GM23338 (cell line): ENCODE measurements at regions not wholly inside any gene's neighbourhood (a gene's known extent, or its start where the extent isn't known, plus 50 kb on each side); places are given as distances from the start of the nearest gene placed in this dataset.

Experiments
- ATAC-seq: fragments of 200-7000 bp; cut with Tn5 transposase; 3 replicates; pipeline ENCODE4 v1.9.1; 2020
- DNase-seq: peaks from one replicate; pipeline ENCODE4 v3.0.0-alpha.2; 2015; ENCODE audit warnings: low spot score
- H2AFZ ChIP-seq: fragments of 200-600 bp; sonication (generic); 2 replicates; pipeline ENCODE4 v1.8.0; 2016; ENCODE audit warnings: antibody characterized with exemption, mild to moderate bottlenecking, moderate library complexity
- H3F3A ChIP-seq: fragments of 200-600 bp; sonication (generic); replicated peaks from 2 replicates; pipeline ENCODE4 v1.8.0; 2017; ENCODE audit warnings: antibody characterized with exemption, mixed run types, low read depth
- H3K27ac ChIP-seq: fragments of 200-600 bp; sonication (generic); 2 replicates; pipeline ENCODE4 v1.6.1; 2016; ENCODE audit warnings: low read depth
- H3K27me3 ChIP-seq: fragments of 200-600 bp; sonication (generic); 2 replicates; pipeline ENCODE4 v1.8.0; 2016; ENCODE audit warnings: mild to moderate bottlenecking, mixed run types, moderate library complexity; ENCODE audit not compliant: insufficient read depth
- H3K36me3 ChIP-seq: fragments of 200-600 bp; sonication (generic); 2 replicates; pipeline ENCODE4 v1.8.0; 2016; ENCODE audit warnings: mild to moderate bottlenecking; ENCODE audit not compliant: insufficient read depth
- H3K4me1 ChIP-seq: fragments of 200-600 bp; sonication (generic); 2 replicates; pipeline ENCODE4 v1.8.0; 2016; ENCODE audit warnings: mild to moderate bottlenecking, moderate library complexity; ENCODE audit not compliant: insufficient read depth
- H3K4me2 ChIP-seq: fragments of 200-600 bp; sonication (generic); 2 replicates; pipeline ENCODE4 v1.7.1; 2017; ENCODE audit warnings: mixed run types
- H3K4me3 ChIP-seq: fragments of 200-600 bp; sonication (generic); 2 replicates; pipeline ENCODE4 v1.6.1; 2016; ENCODE audit warnings: mixed run types
- H3K79me2 ChIP-seq: fragments of 200-600 bp; sonication (generic); replicated peaks from 2 replicates; pipeline ENCODE4 v1.8.0; 2017; ENCODE audit warnings: mild to moderate bottlenecking; ENCODE audit not compliant: insufficient read depth
- H3K9me2 ChIP-seq: fragments of 200-600 bp; sonication (generic); 2 replicates; pipeline ENCODE4 v1.8.0; 2017; ENCODE audit not compliant: insufficient read depth
- H4K20me1 ChIP-seq: fragments of 200-600 bp; sonication (generic); replicated peaks from 2 replicates; pipeline ENCODE4 v1.8.0; 2017; ENCODE audit warnings: mild to moderate bottlenecking; ENCODE audit not compliant: insufficient read depth
- H3K27ac Mint-ChIP-seq: 2 replicates; pipeline ENCODE4 v1.8.0; 2020; ENCODE audit warnings: inconsistent platforms, mild to moderate bottlenecking, moderate library complexity, mixed read lengths
- H3K27me3 Mint-ChIP-seq: 3 replicates; pipeline ENCODE4 v1.8.0; 2022; ENCODE audit warnings: low read depth, mild to moderate bottlenecking, moderate library complexity, mixed read lengths, inconsistent platforms; ENCODE audit not compliant: insufficient read depth, poor library complexity
- H3K36me3 Mint-ChIP-seq: 3 replicates; pipeline ENCODE4 v1.8.0; 2021; ENCODE audit warnings: low read depth, mild to moderate bottlenecking, inconsistent platforms, moderate library complexity, mixed read lengths
- H3K4me1 Mint-ChIP-seq: 3 replicates; pipeline ENCODE4 v1.8.0; 2020; ENCODE audit warnings: mild to moderate bottlenecking, inconsistent platforms, mixed read lengths
- H3K4me3 Mint-ChIP-seq: 3 replicates; pipeline ENCODE4 v1.8.0; 2021; ENCODE audit warnings: moderate library complexity, mild to moderate bottlenecking, inconsistent platforms, mixed read lengths
- H3K9me3 Mint-ChIP-seq: 3 replicates; pipeline ENCODE4 v1.8.0; 2020; ENCODE audit warnings: moderate library complexity, mild to moderate bottlenecking, inconsistent platforms, mixed read lengths
- EZH2 ChIP-seq: fragments of 200-600 bp; sonication (generic); IDR thresholded peaks from one replicate; pipeline ENCODE4 v1.8.0; 2017; ENCODE audit warnings: antibody characterized with exemption, mild to moderate bottlenecking, low read depth; ENCODE audit not compliant: unreplicated experiment
- EZH2phosphoT487 ChIP-seq: fragments of 200-600 bp; sonication (generic); IDR thresholded peaks from one replicate; pipeline ENCODE4 v1.8.1; 2018; ENCODE audit warnings: antibody characterized with exemption; ENCODE audit not compliant: unreplicated experiment
- JUNB ChIP-seq: IDR thresholded peaks from one replicate; pipeline ENCODE4 v1.6.1; 2016; ENCODE audit warnings: antibody characterized with exemption; ENCODE audit not compliant: unreplicated experiment
- POLR2AphosphoS5 ChIP-seq: IDR thresholded peaks from 2 replicates; pipeline ENCODE4 v1.6.1; 2016; ENCODE audit warnings: antibody characterized with exemption, low read depth
- REST ChIP-seq: IDR thresholded peaks from one replicate; pipeline ENCODE4 v1.6.1; 2018; ENCODE audit warnings: antibody characterized with exemption; ENCODE audit not compliant: unreplicated experiment
- ZNF462 ChIP-seq: fragments of 250-450 bp; sonication (Bioruptor Pico); IDR thresholded peaks from 2 replicates; pipeline ENCODE4 v1.5.0; 2020; ENCODE audit warnings: mild to moderate bottlenecking, moderate library complexity

GRCh38 chr6:25058441-25058840, 122.7 kb upstream of the RIPOR2 start (continued):
- no peak for TF ChIP-seq EZH2

- Histone ChIP-seq H3K4me1 (peaks cover 13% of the 10 kb centered on the region), H3K27me3 (no peaks in the 10 kb centered on the region), H2AFZ (peak overlapping the region; percentile 28; the same call in 1 of the 2 replicates), H3K36me3 (0 out of 2 replicates have a peak, but pooled peaks cover 3% of the 10 kb centered on the region), H4K20me1 (no peaks in the 10 kb centered on the region), H3K4me3 (no peak overlapping the region), H3K79me2 (no peaks in the 10 kb centered on the region), H3K4me2 (no peak overlapping the region), H3K9me2 (peaks cover 17% of the 10 kb centered on the region), H3K27ac (no peak overlapping the region), H3F3A (no peaks in the 10 kb centered on the region)
- Mint-ChIP-seq H3K4me3 (no peak overlapping the region), H3K27me3 (peaks cover 10% of the 10 kb centered on the region), H3K36me3 (peaks cover 10% of the 10 kb centered on the region; the same call in 1 of the 3 replicates), H3K27ac (no peak overlapping the region), H3K4me1 (peaks cover 21% of the 10 kb centered on the region), H3K9me3 (peaks cover 14% of the 10 kb centered on the region)
- DNase-seq: no peak
- no peak for ATAC-seq
- no peak for TF ChIP-seq EZH2phosphoT487
- TF ChIP-seq JUNB: no peak
- no peak for TF ChIP-seq POLR2AphosphoS5
- no peak for TF ChIP-seq REST
- TF ChIP-seq ZNF462 (CRISPR knock-in tag): no peak
Measured at GRCh38 chr6:25058941-25059340, 123.2 kb upstream of the RIPOR2 start.
